ENCODE measurements at regions not wholly inside any gene's neighbourhood (a gene's known extent, or its start where the extent isn't known, plus 50 kb on each side); places are given as distances from the start of the nearest gene placed in this dataset.

DNA sequence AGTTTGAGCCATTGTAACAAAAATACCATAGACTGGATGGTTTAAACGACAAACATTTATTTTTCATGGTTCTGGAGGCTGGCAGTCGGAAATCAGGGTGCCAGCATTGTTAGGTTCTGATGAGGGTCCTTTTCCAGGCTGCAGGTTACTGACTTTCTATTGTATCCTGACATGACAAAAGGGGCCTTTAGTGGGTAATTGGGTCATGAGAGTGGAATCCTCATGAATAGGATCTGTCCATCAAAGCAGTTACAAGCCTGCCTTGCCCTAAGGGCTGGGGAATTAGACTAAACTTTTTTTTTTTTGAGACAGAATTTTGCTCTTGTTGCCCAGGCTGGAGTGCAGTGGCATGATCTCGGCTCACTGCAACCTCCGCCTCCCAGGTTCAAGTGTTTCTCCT, 347.9 kb upstream of the TSHZ2 start:
- DNase-seq, result peak in 1 of 3 experiments; percentile 15

DNA sequence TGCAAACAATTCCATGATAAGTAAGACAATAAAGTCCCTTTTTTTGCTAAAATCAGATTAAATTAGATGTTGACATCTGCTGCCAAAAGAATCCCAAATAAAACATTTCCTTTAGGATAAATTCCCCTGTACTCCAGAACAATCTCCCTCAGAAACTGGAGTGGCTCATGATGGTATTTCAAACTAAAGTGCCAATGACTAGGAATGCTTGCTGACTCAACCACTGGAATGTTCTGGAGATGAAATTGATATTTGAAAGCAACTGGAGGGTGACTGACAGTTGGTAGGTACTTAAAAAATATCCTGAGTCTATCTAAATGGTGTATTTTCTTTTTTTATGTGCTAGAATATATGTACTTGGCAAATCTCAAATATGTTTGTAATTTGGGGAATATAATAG, 350.1 kb upstream of the TSHZ2 start:
- DNase-seq, result no peak

DNA sequence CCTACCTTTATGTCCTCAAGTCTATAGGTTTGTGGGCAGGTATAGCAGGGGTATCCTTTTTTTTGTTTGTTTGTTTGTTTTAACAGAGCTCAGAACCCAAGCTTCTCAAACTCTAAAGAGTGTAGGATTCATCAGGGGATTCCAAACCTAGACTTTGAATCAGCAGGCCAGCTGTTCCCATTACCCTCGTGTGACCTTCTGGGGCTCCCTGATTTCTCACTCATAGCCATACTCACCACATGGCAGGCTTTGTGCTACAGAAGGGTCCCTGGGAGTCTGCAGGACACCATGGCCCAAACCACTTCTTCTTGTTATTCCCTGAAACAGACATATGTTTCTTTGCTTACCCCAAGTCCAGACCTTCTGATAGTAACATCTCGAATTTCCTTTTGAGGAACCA, 350.8 kb upstream of the TSHZ2 start:
- no peak for DNase-seq

DNA sequence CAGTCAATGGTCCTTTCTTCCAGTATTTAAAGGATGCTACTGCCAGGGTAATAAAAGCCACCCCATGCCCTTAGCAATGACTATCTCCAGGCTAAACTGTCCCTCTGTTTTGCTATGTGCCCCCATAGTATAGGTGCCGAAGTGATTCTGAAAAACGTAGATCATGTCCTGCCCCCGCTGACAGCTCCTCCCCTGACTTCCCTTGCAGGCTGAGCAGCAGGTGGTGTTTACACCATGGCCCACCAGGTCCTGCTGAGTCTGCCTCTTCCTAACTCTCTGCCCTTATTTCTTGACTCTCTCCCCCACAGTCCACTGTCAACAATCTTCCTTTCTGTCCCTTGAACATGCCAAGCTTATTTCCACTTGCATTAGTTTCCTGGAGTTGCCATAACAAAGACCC, 352.5 kb upstream of the TSHZ2 start:
- no peak for DNase-seq

DNA sequence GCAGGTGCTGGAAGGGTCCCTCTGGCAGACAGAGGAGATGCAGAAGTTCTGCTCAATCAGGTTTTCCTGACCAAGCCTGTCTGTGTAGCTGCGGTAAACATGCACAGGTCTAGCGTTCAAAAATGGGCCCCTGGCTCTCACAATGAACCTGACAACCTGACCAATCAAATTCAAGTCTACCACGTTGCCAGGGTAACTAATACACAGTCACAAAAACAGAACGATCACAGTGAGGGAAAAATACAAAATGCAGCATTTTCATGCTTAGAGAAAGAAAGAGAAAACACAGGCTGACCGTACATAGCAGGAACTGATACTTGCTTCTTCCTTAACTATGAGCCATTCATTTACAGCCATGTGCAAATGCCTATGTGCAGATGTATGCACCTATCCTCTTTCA, 353.1 kb upstream of the TSHZ2 start:
- no peak for DNase-seq

DNA sequence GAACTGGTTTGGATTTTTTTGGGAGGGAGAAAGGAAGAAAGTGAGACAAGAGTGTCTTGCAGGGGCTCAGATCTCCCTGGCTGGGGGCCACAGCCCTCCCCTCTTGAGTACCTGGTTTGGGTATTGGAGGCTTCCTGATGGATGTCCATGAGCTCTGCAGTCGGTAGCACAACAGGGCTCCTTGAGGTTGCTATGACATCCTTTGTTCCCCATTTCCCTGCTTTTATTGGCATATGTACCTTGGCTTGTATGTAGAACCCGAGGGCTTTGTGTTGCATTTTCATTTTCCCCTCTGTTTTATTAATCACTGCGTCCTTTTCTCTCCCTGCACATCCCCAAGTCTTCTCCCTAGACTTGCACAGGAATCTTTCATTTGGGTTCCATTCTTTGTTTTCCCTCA, 355.5 kb upstream of the TSHZ2 start:
- DNase-seq, result peak in 2 of 3 experiments; percentile 18 to 69

DNA sequence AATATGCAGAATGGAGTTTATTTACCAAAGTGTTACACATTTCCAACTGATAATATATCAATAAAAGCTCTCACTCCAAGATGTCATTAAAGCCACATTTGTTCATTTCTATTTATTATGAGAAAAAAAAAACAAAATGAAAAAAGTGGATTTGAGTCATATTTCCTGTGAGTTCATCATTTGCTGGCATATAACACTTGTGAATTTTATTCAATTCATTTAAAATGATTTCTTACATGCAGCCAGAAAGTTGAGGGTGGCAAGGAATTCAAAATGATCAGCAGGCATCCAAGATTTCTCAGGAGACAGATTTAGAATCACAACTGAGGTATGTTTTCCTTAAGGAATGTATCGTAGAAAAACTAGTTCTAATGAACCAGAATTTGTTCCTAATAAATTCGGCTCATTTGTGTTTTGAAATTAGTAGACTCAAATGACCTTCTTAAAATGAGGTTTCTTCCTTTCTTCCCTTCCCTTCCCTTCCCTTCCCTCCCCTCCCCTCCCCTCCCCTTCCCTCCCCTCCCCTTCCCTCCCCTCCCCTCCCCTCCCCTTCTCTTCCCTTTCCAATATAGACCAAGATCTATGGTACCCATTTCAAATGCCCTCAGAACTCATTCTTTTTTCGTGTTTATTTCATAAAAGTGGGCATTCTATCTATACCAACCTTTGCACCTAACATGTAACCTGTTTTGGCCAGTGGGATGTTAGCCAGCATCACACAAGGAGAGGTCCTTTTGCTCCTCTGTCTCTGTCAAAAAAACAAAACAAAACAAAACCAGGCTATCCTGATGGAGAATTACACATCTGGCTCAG, 357.9 kb upstream of the TSHZ2 start:
- no peak for DNase-seq

DNA sequence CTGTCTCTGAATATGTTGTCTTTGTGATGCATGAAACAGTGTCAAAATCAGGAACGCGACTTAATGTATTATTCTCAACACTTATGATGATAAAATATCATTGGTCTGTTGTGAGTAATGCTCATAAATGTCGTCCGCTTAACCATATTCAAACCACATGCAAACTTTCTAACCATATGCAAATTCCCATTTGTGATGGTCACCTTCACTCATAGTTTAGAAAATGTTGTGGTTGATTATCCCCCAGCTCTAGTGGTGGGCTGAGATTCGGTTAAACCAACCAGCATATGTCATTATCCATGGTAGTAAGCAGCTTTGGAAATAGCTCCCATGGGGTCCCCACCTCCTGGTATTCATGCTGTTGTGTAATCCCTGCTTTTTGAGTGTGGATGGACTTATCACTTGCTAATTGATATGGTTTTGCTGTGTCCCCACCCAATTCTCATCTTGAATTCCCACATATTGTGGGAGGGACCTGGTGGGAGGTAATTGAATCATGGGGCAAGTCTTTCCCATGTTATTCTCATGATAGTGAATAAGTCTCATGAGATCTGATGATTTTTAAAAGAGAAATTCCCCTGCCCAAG, 360.0 kb upstream of the TSHZ2 start:
- no peak for DNase-seq

DNA sequence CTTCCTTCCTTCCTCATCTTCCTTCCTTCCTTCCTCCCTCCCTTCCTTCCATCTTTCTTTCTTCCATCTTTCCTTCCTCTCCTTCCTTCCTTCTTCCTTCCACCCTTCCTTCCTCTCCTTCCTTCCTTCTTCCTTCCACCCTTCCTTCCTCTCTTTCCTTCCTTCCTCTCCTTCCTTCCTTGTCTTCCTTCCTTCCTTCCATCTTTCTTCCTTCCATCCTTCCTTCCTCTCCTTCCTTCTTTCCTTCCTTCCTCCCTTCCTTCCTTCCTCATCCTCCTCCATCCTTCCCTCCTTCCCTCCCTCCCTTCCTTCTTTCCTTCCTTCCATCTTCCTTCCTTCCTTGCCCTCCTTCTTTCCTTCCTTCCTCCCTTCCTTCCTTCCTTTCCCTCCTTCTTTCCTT, 361.4 kb upstream of the TSHZ2 start:
- DNase-seq, result no peak

DNA sequence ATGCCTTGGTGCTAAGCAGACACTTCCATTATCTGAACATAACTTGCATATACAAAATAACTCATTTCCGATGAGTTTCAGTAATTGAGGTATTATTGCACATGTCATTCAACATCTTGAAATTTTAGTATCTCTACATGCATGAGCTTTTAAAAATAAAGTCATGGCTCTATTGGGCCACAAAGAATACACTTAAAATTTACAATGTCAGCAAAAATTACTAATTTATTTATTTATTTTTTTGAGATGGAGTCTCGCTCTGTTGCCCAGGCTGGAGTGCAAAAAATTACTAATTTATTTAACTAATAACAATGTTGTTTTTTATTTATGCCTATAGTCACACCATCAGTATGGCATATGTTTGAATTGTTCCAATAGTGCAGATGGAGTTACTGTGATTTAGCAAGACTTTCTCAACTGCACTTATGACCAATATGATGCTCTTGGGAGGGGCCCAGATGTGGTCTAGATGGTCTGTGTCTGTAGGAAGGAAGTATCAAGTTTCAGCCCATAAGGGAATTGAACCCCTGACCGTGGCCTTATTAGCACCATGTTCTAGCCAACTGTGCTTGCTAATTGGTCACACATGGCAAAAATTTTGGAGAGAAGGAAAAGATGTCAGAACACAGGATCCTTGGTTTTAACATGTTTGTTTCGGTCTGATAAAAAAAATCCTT, 370.7 kb upstream of the TSHZ2 start:
- DNase-seq, result no peak

DNA sequence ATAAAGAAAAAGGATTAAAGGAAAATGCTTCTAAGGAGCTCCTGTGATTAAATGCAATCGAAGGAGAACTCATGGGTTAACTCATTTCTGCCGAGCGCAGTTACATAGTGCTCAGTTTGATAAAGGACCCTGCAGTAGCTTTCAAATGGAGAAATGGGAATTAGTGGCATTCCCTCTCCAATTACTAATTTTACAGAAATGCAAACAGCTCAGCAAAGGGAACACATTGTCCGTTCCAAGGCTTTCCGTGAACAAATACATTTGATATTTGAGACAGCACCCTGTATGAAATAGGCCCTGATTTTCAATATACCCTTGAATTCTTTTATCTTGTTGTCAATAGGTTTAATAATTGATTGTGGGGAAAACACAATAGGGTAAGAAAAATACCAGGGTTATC, 375.9 kb upstream of the TSHZ2 start:
- no peak for DNase-seq

DNA sequence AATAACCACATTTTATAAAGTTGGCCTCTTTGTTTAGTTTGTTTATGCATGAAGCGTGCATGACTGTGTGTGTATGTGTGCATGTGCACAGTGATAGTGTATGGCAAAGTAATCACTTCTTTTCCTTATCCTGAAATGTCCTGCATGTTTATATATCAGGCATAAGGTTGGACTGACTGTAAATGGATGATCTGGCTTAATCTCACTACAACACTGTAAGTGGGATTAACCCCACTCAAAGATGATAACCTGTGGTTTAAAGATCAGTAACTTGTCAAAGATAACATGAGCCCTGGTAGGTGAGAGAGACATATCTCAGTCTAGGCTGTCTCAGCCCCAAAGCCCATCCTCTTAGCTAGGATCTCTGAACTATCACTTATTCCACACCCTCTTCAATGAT, 376.6 kb upstream of the TSHZ2 start:
- no peak for DNase-seq

DNA sequence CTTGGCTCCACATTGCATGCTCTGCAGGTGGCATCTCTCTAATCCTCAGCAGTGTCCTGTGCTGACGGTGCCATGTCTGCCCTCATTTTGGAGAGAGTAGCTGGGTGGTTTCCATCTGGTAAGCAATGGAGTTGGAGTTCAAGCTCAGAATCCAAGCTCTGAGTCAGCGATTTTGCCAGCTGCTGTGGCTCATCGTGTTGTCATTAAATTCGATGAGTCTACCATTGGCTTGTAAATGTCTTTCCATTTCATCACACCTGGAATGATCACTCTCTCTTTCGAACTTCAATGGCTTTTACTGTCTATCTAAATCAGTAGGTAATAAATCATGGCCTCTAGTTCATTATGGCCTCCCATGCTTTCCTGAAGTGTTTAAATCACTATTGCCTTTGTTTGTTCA, 378.5 kb upstream of the TSHZ2 start:
- DNase-seq, result no peak

DNA sequence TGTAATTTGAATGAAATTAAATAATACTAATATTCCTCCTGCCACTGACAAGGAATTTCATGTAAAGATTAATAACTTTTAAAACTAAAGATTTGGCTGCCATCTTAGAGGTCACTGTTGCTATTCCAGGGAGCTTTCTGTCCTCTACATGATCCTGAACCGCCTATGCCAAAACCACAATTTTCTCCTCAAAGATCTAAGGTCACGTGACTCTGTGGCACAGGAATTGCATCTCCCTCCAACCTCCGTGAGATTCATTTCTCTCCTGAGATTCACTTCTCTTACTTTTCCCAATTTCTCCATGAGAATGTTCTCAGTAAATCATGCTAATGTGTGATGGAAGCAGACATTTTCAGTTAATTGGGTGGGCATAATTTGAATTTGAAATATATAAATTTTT, 379.6 kb upstream of the TSHZ2 start:
- DNase-seq, result no peak

DNA sequence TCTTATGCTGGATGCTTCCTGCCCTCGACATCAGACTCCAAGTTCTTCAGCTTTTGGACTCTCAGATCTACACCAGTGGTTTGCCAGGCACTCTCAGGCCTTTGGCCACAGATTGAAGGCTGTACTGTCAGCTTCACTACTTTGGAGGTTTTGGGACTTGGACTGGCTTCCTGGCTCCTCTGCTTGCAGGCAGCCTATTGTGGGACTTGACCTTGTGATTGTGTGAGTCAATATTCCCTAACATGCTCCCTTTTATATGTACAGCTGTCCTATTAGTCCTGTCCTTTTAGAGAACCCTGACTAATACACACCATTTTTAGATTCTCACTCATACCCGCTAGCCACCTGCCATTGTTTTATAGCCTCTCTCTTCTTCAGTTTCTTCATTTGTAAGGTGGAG, 382.1 kb upstream of the TSHZ2 start:
- DNase-seq, result no peak

DNA sequence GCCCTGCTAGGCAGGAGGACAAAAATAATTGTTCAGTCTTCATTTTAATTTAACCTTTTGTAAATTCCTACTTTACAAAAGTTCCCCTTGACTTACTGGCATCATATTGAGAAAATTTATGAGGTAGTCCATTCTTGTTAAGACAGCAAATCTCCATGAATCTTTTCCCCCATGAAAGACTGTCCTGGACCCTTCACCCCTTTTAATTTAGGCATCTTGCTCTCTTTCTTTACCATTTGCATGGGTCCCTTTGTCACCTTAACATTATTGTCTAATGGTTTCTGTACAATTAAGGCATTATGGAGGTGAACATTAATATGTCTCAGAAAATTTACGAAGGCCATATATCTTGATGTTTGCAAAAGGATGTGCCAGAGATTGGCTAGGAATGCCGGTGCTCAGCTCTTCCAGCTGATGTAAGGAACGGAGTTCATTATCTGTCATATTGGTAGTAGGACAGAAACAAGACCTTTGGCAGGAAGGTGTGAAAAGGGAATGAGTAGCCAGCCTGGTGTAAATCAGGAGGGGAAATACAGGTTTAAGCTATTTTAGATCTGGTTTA, 382.8 kb upstream of the TSHZ2 start:
- DNase-seq, result peak in 1 of 3 experiments; percentile 62

DNA sequence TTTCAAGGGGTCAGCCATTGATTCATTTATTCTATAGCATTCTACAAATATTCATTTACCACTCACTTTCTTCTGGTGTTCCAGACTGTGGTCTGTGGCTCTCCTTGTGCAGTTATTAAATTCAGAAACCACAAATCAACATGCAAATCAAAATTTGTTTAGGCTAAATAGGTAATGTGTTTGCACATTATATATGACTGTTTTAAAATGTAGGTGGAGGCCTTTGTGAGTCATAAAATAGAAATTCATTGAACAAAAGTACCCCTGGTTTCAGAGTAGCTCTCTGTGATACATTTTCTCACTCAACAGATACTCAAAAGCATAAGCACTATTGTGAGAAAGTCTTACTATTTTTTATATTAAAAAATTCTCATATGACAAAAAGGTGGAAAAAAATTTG, 385.5 kb upstream of the TSHZ2 start:
- DNase-seq, result no peak

DNA sequence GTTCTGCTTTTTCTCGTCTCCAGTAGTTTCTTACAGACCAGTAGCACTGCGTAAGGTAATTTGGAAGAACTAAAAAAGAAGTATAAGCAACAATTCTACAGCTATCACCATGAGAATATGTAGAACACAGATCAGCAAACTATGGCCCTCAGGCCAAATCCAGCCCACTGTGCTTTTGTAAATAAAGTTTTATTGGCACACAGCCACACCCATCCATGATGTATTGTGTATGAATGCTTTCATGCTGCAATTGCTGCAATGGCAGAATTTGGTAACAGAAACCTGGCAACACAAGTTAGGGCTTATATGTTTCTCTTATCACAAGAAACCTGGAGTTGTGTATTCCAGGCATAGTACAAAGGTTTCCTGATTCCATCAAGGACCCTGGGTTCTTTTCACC, 386.8 kb upstream of the TSHZ2 start:
- DNase-seq, result no peak

DNA sequence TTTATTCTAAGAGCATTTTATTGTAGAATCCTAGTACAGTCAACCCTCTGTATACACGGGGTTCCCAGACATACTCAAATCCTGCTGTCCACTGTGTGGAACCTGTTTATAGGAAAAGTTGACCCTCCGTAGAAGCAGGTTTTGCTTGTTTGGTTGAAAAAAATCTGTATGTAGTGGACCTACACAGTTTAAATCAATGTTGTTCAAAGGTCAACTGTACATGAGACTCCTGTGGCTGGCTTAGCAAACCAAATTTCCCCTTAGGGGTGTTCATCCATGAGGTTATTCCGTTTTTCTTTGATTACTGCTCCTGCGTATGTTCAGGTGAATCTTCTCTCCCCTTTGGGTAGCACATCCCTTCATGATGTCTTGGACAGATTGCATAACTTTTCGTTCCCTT, 387.0 kb upstream of the ZFP64 start:
- no peak for DNase-seq

DNA sequence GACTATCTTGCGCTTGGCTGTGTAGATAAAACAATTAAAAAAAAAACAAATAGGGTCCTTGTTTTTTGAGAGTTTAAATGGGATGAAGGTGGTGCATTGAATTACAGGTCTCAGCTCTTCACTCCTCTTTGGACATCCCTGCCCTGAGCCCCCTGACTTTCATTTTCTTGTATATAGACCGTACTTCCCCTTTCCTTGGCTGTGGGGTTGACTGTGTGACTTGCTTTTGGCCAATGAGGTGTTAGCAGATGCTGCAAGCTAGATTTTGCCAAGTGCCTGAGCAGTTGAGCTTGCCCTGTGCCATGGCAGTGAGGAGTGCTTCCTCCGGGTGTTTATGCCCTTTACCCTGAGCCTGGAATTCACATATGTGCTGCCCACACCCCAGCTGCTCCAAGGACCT, 386.1 kb upstream of the ZFP64 start:
- no peak for DNase-seq

DNA sequence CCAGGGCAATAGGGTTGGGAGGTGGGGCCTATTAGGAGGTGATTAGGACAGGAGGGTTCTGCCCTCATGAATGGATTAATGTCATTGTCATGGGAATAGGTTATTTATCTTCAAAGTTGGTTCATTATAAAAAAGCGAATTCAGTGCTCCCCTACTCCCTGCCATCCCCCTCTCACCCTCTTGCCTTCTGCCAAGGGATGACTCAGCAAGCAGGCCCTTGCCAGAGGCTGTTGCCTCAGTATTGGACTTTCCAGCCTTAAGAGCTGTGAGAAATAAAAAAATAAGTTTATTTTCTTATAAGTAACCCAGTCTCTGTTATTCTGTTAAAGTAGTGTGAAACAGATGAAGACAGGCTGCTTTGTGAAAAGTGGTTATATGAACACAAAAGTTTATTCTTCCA, 381.1 kb upstream of the ZFP64 start:
- no peak for DNase-seq

DNA sequence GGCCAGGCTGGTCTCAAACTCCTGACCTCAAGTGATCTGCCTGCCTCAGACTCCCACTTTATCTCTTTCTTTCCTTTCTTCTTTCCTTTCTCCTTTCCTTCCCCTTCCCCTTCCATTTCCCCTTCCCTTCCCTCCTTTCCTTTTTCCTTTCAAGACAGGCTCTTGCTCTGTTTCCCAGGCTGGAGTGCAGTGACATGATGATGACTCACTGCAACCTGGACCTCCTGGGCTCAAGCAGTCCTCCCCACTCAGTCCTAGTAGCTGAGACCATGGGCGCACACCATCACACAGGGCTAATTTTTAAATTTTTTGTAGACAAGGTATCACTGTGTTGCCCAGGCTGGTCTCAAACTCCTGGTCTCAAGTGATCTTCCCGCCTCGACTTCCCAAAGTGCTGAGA, 377.6 kb upstream of the ZFP64 start:
- no peak for DNase-seq

DNA sequence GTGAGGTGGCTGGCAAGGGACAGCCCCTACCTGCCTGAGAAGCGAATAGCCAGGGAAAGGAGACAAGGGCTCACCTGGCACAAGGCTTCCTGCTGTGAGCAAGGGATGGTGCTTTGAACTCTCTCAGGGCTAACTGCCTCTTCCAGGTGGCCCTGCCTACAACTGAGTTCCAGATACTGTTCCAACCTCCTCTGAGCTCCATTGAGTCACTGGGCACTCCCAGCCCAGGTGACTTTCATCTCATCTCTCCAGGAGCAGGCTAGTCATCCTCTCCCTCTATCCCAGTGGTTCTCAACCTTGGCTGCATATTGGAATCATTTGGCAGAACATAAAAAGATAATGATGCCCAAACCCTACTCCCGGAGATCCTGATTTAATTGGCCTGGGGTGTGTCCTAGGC, 374.0 kb upstream of the ZFP64 start:
- no peak for DNase-seq

DNA sequence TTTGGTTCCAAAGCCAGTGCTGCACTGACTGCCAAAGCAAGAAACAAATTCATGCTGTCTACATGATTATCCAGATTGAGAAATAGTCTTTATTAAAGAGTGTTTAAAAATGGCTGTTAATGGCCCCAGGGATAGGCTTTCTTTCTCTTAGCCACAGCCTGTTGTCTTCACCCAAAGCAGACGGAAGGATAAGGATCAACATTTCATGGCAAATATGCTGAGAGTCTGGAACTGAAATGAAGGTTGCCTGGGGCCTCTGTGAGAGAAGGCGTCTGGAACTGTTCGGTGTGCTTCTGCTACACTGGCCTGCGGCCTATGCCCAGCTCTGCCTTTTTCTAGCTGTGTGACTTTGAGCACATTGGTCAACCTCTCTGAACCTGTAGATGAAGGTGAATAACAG, 373.0 kb upstream of the ZFP64 start:
- DNase-seq, result no peak

All from NCI-H1417 (cell line).